HL-60 (cell line): ENCODE measurements at regions not wholly inside any gene's neighbourhood (a gene's known extent, or its start where the extent isn't known, plus 50 kb on each side); places are given as distances from the start of the nearest gene placed in this dataset.

ENCODE experiments used
- DNase-seq, 2 experiments: peaks; one replicate each; pipeline ENCODE4 v3.0.0-alpha.2; 2010 to 2020; ENCODE audit warnings: low read depth in 1 of 2, low spot score in 1 of 2
- H3K27ac ChIP-seq: fragments of 250-450 bp; sonication (Bioruptor Pico); replicated peaks from 2 replicates; pipeline ENCODE4 v1.5.1; 2020; ENCODE audit warnings: mild to moderate bottlenecking, moderate library complexity
- H3K27me3 ChIP-seq: fragments of 250-450 bp; sonication (Bioruptor Pico); 2 replicates; pipeline ENCODE4 v1.5.1; 2021; ENCODE audit warnings: mild to moderate bottlenecking, moderate library complexity; ENCODE audit not compliant: insufficient read depth, poor library complexity, severe bottlenecking
- H3K4me3 ChIP-seq: replicated peaks from 2 replicates; pipeline ENCODE4 v1.5.1; 2011; ENCODE audit warnings: mild to moderate bottlenecking, control low read depth, low read length; ENCODE audit not compliant: insufficient read depth
- CTCF ChIP-seq: IDR thresholded peaks from one replicate; pipeline ENCODE4 v1.5.1; 2011; ENCODE audit warnings: low read length, control low read depth, inconsistent platforms; ENCODE audit not compliant: insufficient read depth
- GABPA ChIP-seq: IDR thresholded peaks from 2 replicates; pipeline ENCODE4 v1.6.1; 2012; ENCODE audit warnings: low read depth
- POLR2AphosphoS5 ChIP-seq: IDR thresholded peaks from 2 replicates; pipeline ENCODE4 v1.6.1; 2012; ENCODE audit warnings: low read depth
- REST ChIP-seq: IDR thresholded peaks from 2 replicates; pipeline ENCODE4 v1.6.1; 2012; ENCODE audit warnings: low read depth; ENCODE audit not compliant: insufficient replicate concordance
- SPI1 ChIP-seq: IDR thresholded peaks from 2 replicates; pipeline ENCODE4 v1.6.1; 2012; ENCODE audit warnings: low read depth, mild to moderate bottlenecking, borderline replicate concordance

- DNase-seq: no peak
- TF ChIP-seq REST: no peak
- TF ChIP-seq GABPA: no peak
- no peak for TF ChIP-seq SPI1
- TF ChIP-seq POLR2AphosphoS5: no peak
- no peak for TF ChIP-seq CTCF
- no peak overlapping the region for H3K27ac ChIP-seq
- H3K4me3 ChIP-seq: no peak overlapping the region
- H3K27me3 ChIP-seq: no peaks in the 10 kb centered on the region
Measured at GRCh38 chr10:36612436-36612835, 513.0 kb upstream of the ANKRD30A start.

GRCh38 chr10:36608866-36609265 is 516.5 kb upstream of the ANKRD30A start:
- no peaks in the 10 kb centered on the region for H3K27me3 ChIP-seq
- TF ChIP-seq POLR2AphosphoS5 (no peak), CTCF (no peak), GABPA (no peak), SPI1 (no peak), REST (no peak)
- H3K4me3 ChIP-seq: no peak overlapping the region
- no peak for DNase-seq
- no peak overlapping the region for H3K27ac ChIP-seq

- TF ChIP-seq REST (no peak), SPI1 (no peak), POLR2AphosphoS5 (no peak), GABPA (no peak), CTCF (no peak)
- Histone ChIP-seq H3K4me3 (no peak overlapping the region), H3K27me3 (no peaks in the 10 kb centered on the region), H3K27ac (no peak overlapping the region)
- DNase-seq: no peak
Measured at GRCh38 chr10:36608251-36608650, 517.1 kb upstream of the ANKRD30A start.
